Natural killer cell (primary cell): ENCODE measurements at regions not wholly inside any gene's neighbourhood (a gene's known extent, or its start where the extent isn't known, plus 50 kb on each side); places are given as distances from the start of the nearest gene placed in this dataset.

ENCODE experiments used
- ATAC-seq, 3 donors: fragments of 150-1000 bp in 2 of 3; fragments of 200-7000 bp in 1 of 3; cut with Tn5 transposase; 1 replicate in 1 of 3; 2 replicates in 2 of 3; pipeline ENCODE4 v1.10.0; 2021; ENCODE audit warnings: mild to moderate bottlenecking in 2 of 3, moderate library complexity in 2 of 3
- DNase-seq, 2 donors: peaks; one replicate each; pipeline versions ENCODE4 v3.0.0 to v3.0.0-alpha.2; 2013 to 2021; ENCODE audit warnings: mixed read lengths in 1 of 2
- H3K27ac ChIP-seq: one replicate; pipeline ENCODE4 v1.5.1; 2013; ENCODE audit warnings: mild to moderate bottlenecking, low read length
- H3K27me3 ChIP-seq: one replicate; pipeline ENCODE4 v1.6.1; 2013; ENCODE audit warnings: low read length; ENCODE audit not compliant: control insufficient read depth, insufficient read depth
- H3K36me3 ChIP-seq: one replicate; pipeline ENCODE4 v1.6.1; 2013; ENCODE audit warnings: low read length; ENCODE audit not compliant: control insufficient read depth, insufficient read depth
- H3K4me1 ChIP-seq: one replicate; pipeline ENCODE4 v1.6.1; 2013; ENCODE audit warnings: low read length; ENCODE audit not compliant: control insufficient read depth, insufficient read depth
- H3K4me3 ChIP-seq: one replicate; pipeline ENCODE4 v1.5.1; 2013; ENCODE audit warnings: low read length
- H3K9me3 ChIP-seq: one replicate; pipeline ENCODE4 v1.6.1; 2013; ENCODE audit warnings: low read length; ENCODE audit not compliant: control insufficient read depth, insufficient read depth
- H3K27ac Mint-ChIP-seq, 2 donors: one replicate each; pipeline ENCODE4 v1.8.0; 2022; ENCODE audit warnings: mild to moderate bottlenecking in 2 of 2, mixed read lengths in 2 of 2, moderate library complexity in 1 of 2
- H3K27me3 Mint-ChIP-seq, 2 donors: one replicate each; pipeline ENCODE4 v1.8.0; 2022; ENCODE audit warnings: low read depth in 2 of 2, mixed read lengths in 2 of 2
- H3K36me3 Mint-ChIP-seq: one replicate; pipeline ENCODE4 v1.8.0; 2022; ENCODE audit warnings: mixed read lengths
- H3K4me1 Mint-ChIP-seq, 2 donors: one replicate each; pipeline ENCODE4 v1.8.0; 2022; ENCODE audit warnings: mixed read lengths in 2 of 2
- H3K4me3 Mint-ChIP-seq: one replicate; pipeline ENCODE4 v1.8.0; 2022; ENCODE audit warnings: mild to moderate bottlenecking, moderate library complexity, mixed read lengths
- H3K9me3 Mint-ChIP-seq, 2 donors: one replicate each; pipeline ENCODE4 v1.8.0; 2022; ENCODE audit warnings: mixed read lengths in 2 of 2
- CTCF ChIP-seq: fragments of 200-600 bp; IDR thresholded peaks from one replicate; pipeline ENCODE4 v1.8.0; 2022; ENCODE audit warnings: antibody characterized with exemption
- WGBS: methylation state at CpG from one replicate; pipeline ENCODE4 v1.1.7; 2013; ENCODE audit warnings: missing lambda C conversion rate; ENCODE audit not compliant: insufficient coverage; 5-methylcytosine and 5-hydroxymethylcytosine counted together
- intact Hi-C: fragments of 100-400 bp; cut with micrococcal nuclease; formaldehyde crosslinking; loops from one replicate; pipeline ENCODE4 v1.14.2; 2022

GRCh38 chr1:242639104-242639503, 114.6 kb upstream of the PLD5 start:
- H3K27me3 ChIP-seq = no peaks in the 10 kb centered on the region
- no peak for DNase-seq
- H3K27ac ChIP-seq = no peak overlapping the region
- no peak overlapping the region for H3K27ac Mint-ChIP-seq
- WGBS = 96% methylated on average over 3 of the region's 5 CpGs
- H3K4me3 ChIP-seq = no peak overlapping the region
- intact Hi-C loops = no loop called here
- no peak overlapping the region for H3K4me3 Mint-ChIP-seq
- H3K9me3 Mint-ChIP-seq = peaks cover 4 to 5% of the 10 kb centered on the region in 2 donors
- H3K4me1 Mint-ChIP-seq = no peaks in the 10 kb centered on the region
- ATAC-seq = no peak
- H3K36me3 Mint-ChIP-seq = no peaks in the 10 kb centered on the region
- H3K27me3 Mint-ChIP-seq = no peaks in the 10 kb centered on the region
- no peaks in the 10 kb centered on the region for H3K9me3 ChIP-seq
- H3K36me3 ChIP-seq = no peaks in the 10 kb centered on the region
- H3K4me1 ChIP-seq = no peaks in the 10 kb centered on the region
- TF ChIP-seq CTCF = no peak

- no peaks in the 10 kb centered on the region for H3K9me3 ChIP-seq
- Mint-ChIP-seq H3K4me3 (no peak overlapping the region), H3K27me3 (no peaks in the 10 kb centered on the region), H3K36me3 (no peaks in the 10 kb centered on the region), H3K9me3 (peaks cover 2 to 3% of the 10 kb centered on the region in 2 donors), H3K27ac (no peak overlapping the region), H3K4me1 (no peaks in the 10 kb centered on the region)
- 67% methylated on average over 1 of the region's 5 CpGs for WGBS
- H3K4me3 ChIP-seq = no peak overlapping the region
- no peak for TF ChIP-seq CTCF
- intact Hi-C loops = no loop called here
- H3K36me3 ChIP-seq = no peaks in the 10 kb centered on the region
- DNase-seq (no peak), ATAC-seq (no peak)
- H3K27ac ChIP-seq = no peak overlapping the region
- H3K27me3 ChIP-seq = no peaks in the 10 kb centered on the region
- no peaks in the 10 kb centered on the region for H3K4me1 ChIP-seq
These were observed 110.2 kb upstream of the PLD5 start for GRCh38 chr1:242634732-242635131.

- no peaks in the 10 kb centered on the region for H3K9me3 ChIP-seq
- no peak overlapping the region for H3K27ac ChIP-seq
- H3K27me3 ChIP-seq = no peaks in the 10 kb centered on the region
- H3K4me1 Mint-ChIP-seq = no peaks in the 10 kb centered on the region
- H3K36me3 ChIP-seq = no peaks in the 10 kb centered on the region
- no peaks in the 10 kb centered on the region for H3K27me3 Mint-ChIP-seq
- no peak for TF ChIP-seq CTCF
- H3K36me3 Mint-ChIP-seq = no peaks in the 10 kb centered on the region
- peaks cover 0 to 4% of the 10 kb centered on the region in 2 donors for H3K9me3 Mint-ChIP-seq
- no peaks in the 10 kb centered on the region for H3K4me1 ChIP-seq
- ATAC-seq = no peak
- WGBS = 57% methylated on average over 3 of the region's 3 CpGs
- H3K27ac Mint-ChIP-seq = no peak overlapping the region
- H3K4me3 Mint-ChIP-seq = no peak overlapping the region
- intact Hi-C loops = no loop called here
- H3K4me3 ChIP-seq = no peak overlapping the region
- no peak for DNase-seq
These were observed 104.9 kb upstream of the PLD5 start for GRCh38 chr1:242629396-242629795.

GRCh38 chr1:242623756-242624155, 99.3 kb upstream of the PLD5 start:
- H3K9me3 Mint-ChIP-seq = peaks cover 3 to 11% of the 10 kb centered on the region in 2 donors
- TF ChIP-seq CTCF = no peak
- no peaks in the 10 kb centered on the region for H3K27me3 Mint-ChIP-seq
- H3K27me3 ChIP-seq = no peaks in the 10 kb centered on the region
- H3K4me3 Mint-ChIP-seq = no peak overlapping the region
- 82% methylated on average over 4 of the region's 5 CpGs for WGBS
- no peaks in the 10 kb centered on the region for H3K36me3 Mint-ChIP-seq
- intact Hi-C loops = no loop called here
- DNase-seq (no peak), ATAC-seq (no peak)
- H3K27ac ChIP-seq = no peak overlapping the region
- no peaks in the 10 kb centered on the region for H3K4me1 Mint-ChIP-seq
- no peaks in the 10 kb centered on the region for H3K9me3 ChIP-seq
- no peaks in the 10 kb centered on the region for H3K36me3 ChIP-seq
- H3K27ac Mint-ChIP-seq = no peak overlapping the region
- no peak overlapping the region for H3K4me3 ChIP-seq
- no peaks in the 10 kb centered on the region for H3K4me1 ChIP-seq
